Kidney (tissue), 13 donors: ENCODE measurements at regions not wholly inside any gene's neighbourhood (a gene's known extent, or its start where the extent isn't known, plus 50 kb on each side); places are given as distances from the start of the nearest gene placed in this dataset.
A peak's percentile ranks its signal among the peaks of the same experiment; 100 is the strongest.

Experiments
- DNase-seq, 5 donors: peaks; one replicate each; pipeline ENCODE4 v3.0.0-alpha.2; 2013 to 2020
- FAIRE-seq: peaks from 2 replicates; lab custom pipeline; 2012; peaks lifted over from hg19 to GRCh38; lab: Jason Lieb, UNC
- H3K27ac ChIP-seq, 2 donors: one replicate each; pipeline ENCODE4 v1.7.0; 2013; ENCODE audit warnings: low read depth in 2 of 2, low read length in 2 of 2, inconsistent platforms in 1 of 2
- H3K27me3 ChIP-seq: one replicate; pipeline ENCODE4 v1.7.1; 2013; ENCODE audit warnings: low read length, inconsistent platforms; ENCODE audit not compliant: control insufficient read depth, insufficient read depth
- H3K36me3 ChIP-seq, 3 donors: one replicate each; pipeline versions ENCODE4 v1.7.0 to v1.7.1; 2013; ENCODE audit warnings: low read length in 3 of 3, control low read depth in 1 of 3, inconsistent platforms in 1 of 3; ENCODE audit not compliant: insufficient read depth in 3 of 3, control insufficient read depth in 2 of 3
- H3K4me1 ChIP-seq, 3 donors: one replicate each; pipeline versions ENCODE4 v1.7.0 to v1.7.1; 2013; ENCODE audit warnings: low read length in 3 of 3, inconsistent platforms in 1 of 3, low read depth in 1 of 3; ENCODE audit not compliant: control insufficient read depth in 2 of 3, insufficient read depth in 2 of 3
- H3K4me3 ChIP-seq, 3 donors: one replicate each; pipeline versions ENCODE4 v1.7.0 to v1.8.1; 2013; ENCODE audit warnings: low read length in 3 of 3, control low read depth in 1 of 3, inconsistent platforms in 1 of 3
- H3K9ac ChIP-seq, 3 donors: one replicate each; pipeline versions ENCODE4 v1.7.0 to v1.7.1; 2013; ENCODE audit warnings: low read length in 3 of 3, control low read depth in 1 of 3, inconsistent platforms in 1 of 3
- H3K9me3 ChIP-seq, 3 donors: one replicate each; pipeline versions ENCODE4 v1.7.0 to v1.7.1; 2013; ENCODE audit warnings: low read length in 3 of 3, control low read depth in 1 of 3, inconsistent platforms in 1 of 3; ENCODE audit not compliant: control insufficient read depth in 2 of 3, insufficient read depth in 1 of 3
- intact Hi-C: fragments of 100-400 bp; cut with DNase I; formaldehyde crosslinking; loops from one replicate; pipeline ENCODE4 v1.11.1; 2022
- TF ChIP-seq, protein P1 (sequence below): IDR thresholded peaks from 3 replicates; pipeline ENCODE4 v1.5.1; 2012; ENCODE audit warnings: mild to moderate bottlenecking, moderate library complexity, borderline replicate concordance; ENCODE audit not compliant: insufficient read depth; ENCODE audit errors: extremely low read depth
- donor health status: control.
- donor health status: control.
- donor health status: control.
- donor health status: control.
- donor health status: control.
- donor health status: DM: yes; HTN: yes; CAD: no.
- donor health status: Normal renal cell carcinoma (clear cell type).

GRCh38 chr2:62382122-62382521, 123.9 kb downstream of the TMEM17 start:
- Histone ChIP-seq H3K9me3 (peaks cover 0 to 3% (median 0%) of the 10 kb centered on the region in 3 donors), H3K27ac (peak overlapping the region in 1 of 2 donors; percentile 5), H3K4me3 (no peak overlapping the region), H3K36me3 (no peaks in the 10 kb centered on the region), H3K4me1 (peaks cover 0 to 13% (median 5%) of the 10 kb centered on the region in 3 donors), H3K9ac (no peak overlapping the region), H3K27me3 (no peaks in the 10 kb centered on the region)
- FAIRE-seq (no peak), DNase-seq (peak in 2 of 5 donors; percentile 48 to 49)
- TF ChIP-seq, protein P1, sequence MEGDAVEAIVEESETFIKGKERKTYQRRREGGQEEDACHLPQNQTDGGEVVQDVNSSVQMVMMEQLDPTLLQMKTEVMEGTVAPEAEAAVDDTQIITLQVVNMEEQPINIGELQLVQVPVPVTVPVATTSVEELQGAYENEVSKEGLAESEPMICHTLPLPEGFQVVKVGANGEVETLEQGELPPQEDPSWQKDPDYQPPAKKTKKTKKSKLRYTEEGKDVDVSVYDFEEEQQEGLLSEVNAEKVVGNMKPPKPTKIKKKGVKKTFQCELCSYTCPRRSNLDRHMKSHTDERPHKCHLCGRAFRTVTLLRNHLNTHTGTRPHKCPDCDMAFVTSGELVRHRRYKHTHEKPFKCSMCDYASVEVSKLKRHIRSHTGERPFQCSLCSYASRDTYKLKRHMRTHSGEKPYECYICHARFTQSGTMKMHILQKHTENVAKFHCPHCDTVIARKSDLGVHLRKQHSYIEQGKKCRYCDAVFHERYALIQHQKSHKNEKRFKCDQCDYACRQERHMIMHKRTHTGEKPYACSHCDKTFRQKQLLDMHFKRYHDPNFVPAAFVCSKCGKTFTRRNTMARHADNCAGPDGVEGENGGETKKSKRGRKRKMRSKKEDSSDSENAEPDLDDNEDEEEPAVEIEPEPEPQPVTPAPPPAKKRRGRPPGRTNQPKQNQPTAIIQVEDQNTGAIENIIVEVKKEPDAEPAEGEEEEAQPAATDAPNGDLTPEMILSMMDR: no peak
- intact Hi-C loops: no loop called here

DNA sequence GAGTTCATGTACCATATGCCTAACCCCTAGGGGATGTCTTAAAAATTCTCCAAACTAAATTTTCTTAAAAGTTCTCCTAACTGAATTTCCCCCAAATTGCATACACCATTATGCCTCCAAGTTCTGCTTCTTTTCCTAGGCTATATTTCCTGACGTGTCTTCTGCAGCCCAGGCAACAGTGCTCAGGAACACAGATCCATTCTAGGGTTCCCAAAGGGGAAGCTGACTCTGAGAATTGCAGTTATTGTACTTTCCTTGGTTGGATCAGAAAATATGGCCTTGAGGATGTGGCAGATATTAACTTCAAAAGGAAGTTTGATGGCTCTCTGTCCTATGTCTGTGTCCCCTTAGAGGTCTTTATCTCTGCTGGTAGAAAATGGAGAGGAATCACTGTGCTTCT, 124.3 kb downstream of the TMEM17 start:
- Histone ChIP-seq H3K4me1 (peaks cover 0 to 13% (median 5%) of the 10 kb centered on the region in 3 donors), H3K9ac (no peak overlapping the region), H3K9me3 (peaks cover 0 to 3% (median 0%) of the 10 kb centered on the region in 3 donors), H3K27ac (peak overlapping the region in 1 of 2 donors; percentile 5), H3K27me3 (no peaks in the 10 kb centered on the region), H3K36me3 (no peaks in the 10 kb centered on the region), H3K4me3 (no peak overlapping the region)
- intact Hi-C loops: no loop called here
- DNase-seq (no peak), FAIRE-seq (no peak)
- TF ChIP-seq, protein P1: no peak

DNA sequence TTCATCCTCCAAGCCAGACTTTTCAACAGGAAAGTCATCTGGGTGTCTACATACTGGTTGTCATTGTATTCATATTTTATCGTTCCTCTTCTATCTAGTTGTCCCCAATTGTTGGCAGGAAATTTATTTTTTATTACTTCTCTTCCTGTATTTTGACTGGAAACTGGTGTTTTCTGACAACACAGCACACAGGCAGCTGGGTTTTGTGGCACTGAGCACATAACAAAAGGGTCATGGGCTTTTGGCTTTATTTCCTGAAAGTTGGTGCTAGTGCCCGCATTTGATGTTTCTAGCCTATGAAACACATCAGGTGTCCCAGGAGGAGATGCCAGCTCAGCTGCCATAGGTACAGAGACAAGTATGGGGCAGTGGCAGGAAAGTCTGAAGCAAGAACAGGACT, 126.4 kb downstream of the TMEM17 start:
- no peak for FAIRE-seq
- no peak overlapping the region for H3K27ac ChIP-seq
- intact Hi-C loops: no loop called here
- TF ChIP-seq, protein P1: no peak
- H3K36me3 ChIP-seq: no peaks in the 10 kb centered on the region
- H3K4me1 ChIP-seq: peaks cover 0 to 13% (median 5%) of the 10 kb centered on the region in 3 donors
- H3K27me3 ChIP-seq: no peaks in the 10 kb centered on the region
- peak in 1 of 5 donors; percentile 47 for DNase-seq
- no peaks in the 10 kb centered on the region for H3K9me3 ChIP-seq
- no peak overlapping the region for H3K4me3 ChIP-seq
- H3K9ac ChIP-seq: no peak overlapping the region

DNA sequence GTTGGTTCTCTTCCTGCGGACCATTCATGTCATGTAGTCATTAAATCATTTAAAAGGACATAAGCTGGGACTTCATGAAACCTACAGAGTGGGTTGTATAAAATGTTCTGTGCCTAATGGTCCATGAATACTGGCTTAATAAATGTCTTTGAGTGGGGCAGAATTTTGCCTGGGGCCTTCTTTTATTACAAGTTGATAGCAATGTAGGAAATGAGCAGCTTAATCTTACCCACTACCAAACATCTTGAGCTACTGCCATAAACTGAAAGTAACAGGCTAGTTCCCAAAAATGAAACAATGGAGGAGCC, 130.9 kb downstream of the TMEM17 start:
- no peak overlapping the region for H3K9ac ChIP-seq
- DNase-seq: peak in 3 of 5 donors; percentile 46 to 94 (median 82)
- no peak overlapping the region for H3K27ac ChIP-seq
- TF ChIP-seq, protein P1: no peak
- no peaks in the 10 kb centered on the region for H3K36me3 ChIP-seq
- peaks cover 0 to 8% (median 1%) of the 10 kb centered on the region in 3 donors for H3K9me3 ChIP-seq
- H3K27me3 ChIP-seq: no peaks in the 10 kb centered on the region
- H3K4me1 ChIP-seq: peaks cover 0 to 3% (median 0%) of the 10 kb centered on the region in 3 donors
- H3K4me3 ChIP-seq: peak overlapping the region in 2 of 3 donors; percentile 3 to 21
- no peak for FAIRE-seq
- intact Hi-C loops: no loop called here
